Esophagus muscularis mucosa (tissue), 3 donors: ENCODE measurements at regions not wholly inside any gene's neighbourhood (a gene's known extent, or its start where the extent isn't known, plus 50 kb on each side); places are given as distances from the start of the nearest gene placed in this dataset.
A peak's percentile ranks its signal among the peaks of the same experiment; 100 is the strongest.

ENCODE experiments used
- CTCF ChIP-seq, 3 experiments: fragments of 200-600 bp in 2 of 3; fragments of 450-650 bp in 1 of 3; sonication (generic) in 2 of 3; IDR thresholded peaks; one replicate each; pipeline ENCODE4 v1.5.1; 2017 to 2019; ENCODE audit warnings: antibody characterized with exemption in 3 of 3, mild to moderate bottlenecking in 2 of 3, moderate library complexity in 1 of 3
- POLR2A ChIP-seq: fragments of 450-650 bp; IDR thresholded peaks from one replicate; pipeline ENCODE4 v1.6.1; 2017; ENCODE audit warnings: antibody characterized with exemption, moderate library complexity, mild to moderate bottlenecking, low read depth
- POLR2AphosphoS5 ChIP-seq, 2 donors: sonication (generic); formaldehyde crosslinking; IDR thresholded peaks; one replicate each; pipeline ENCODE4 v1.6.1; 2017; ENCODE audit warnings: antibody characterized with exemption in 2 of 2

GRCh38 chr3:159761369-159761768, 227.3 kb upstream of the IL12A start:
- no peak for TF ChIP-seq CTCF (IDR thresholded peaks at IDR 0.05)
- peak in 1 of 2 donors; percentile 43 for TF ChIP-seq POLR2AphosphoS5 (IDR thresholded peaks at IDR 0.05)
- no peak for TF ChIP-seq POLR2A
